Neutrophil (primary cell): ENCODE measurements at regions not wholly inside any gene's neighbourhood (a gene's known extent, or its start where the extent isn't known, plus 50 kb on each side); places are given as distances from the start of the nearest gene placed in this dataset.

Experiments
- H3K27ac ChIP-seq: fragments of 200-600 bp; sonication (generic); 2 replicates; pipeline ENCODE4 v1.5.1; 2016; ENCODE audit warnings: mild to moderate bottlenecking, moderate library complexity
- H3K27me3 ChIP-seq: fragments of 200-600 bp; sonication (generic); 2 replicates; pipeline ENCODE4 v1.6.0; 2016; ENCODE audit warnings: mild to moderate bottlenecking
- H3K36me3 ChIP-seq: fragments of 200-600 bp; sonication (generic); 2 replicates; pipeline ENCODE4 v1.5.1; 2017
- H3K4me1 ChIP-seq, 2 experiments: fragments of 200-600 bp in 1 of 2; sonication (generic) in 1 of 2; 1 replicate in 1 of 2; 2 replicates in 1 of 2; pipeline versions ENCODE4 v1.5.1 to v1.6.1; 2013 to 2016; ENCODE audit warnings: low read depth in 1 of 2, low read length in 1 of 2, mild to moderate bottlenecking in 1 of 2, moderate library complexity in 1 of 2; ENCODE audit not compliant: control insufficient read depth in 1 of 2, insufficient read depth in 1 of 2
- H3K4me3 ChIP-seq, 2 experiments: fragments of 200-600 bp in 1 of 2; sonication (generic) in 1 of 2; 1 replicate in 1 of 2; 2 replicates in 1 of 2; pipeline ENCODE4 v1.5.1; 2013 to 2016; ENCODE audit warnings: low read depth in 1 of 2, low read length in 1 of 2, mild to moderate bottlenecking in 1 of 2, moderate library complexity in 1 of 2
- H3K9me3 ChIP-seq: fragments of 200-600 bp; sonication (generic); 2 replicates; pipeline ENCODE4 v1.5.1; 2016
- TF ChIP-seq, protein P1 (sequence below): fragments of 200-600 bp; sonication (generic); IDR thresholded peaks from 2 replicates; pipeline ENCODE4 v1.5.1; 2016; ENCODE audit warnings: antibody characterized with exemption

DNA sequence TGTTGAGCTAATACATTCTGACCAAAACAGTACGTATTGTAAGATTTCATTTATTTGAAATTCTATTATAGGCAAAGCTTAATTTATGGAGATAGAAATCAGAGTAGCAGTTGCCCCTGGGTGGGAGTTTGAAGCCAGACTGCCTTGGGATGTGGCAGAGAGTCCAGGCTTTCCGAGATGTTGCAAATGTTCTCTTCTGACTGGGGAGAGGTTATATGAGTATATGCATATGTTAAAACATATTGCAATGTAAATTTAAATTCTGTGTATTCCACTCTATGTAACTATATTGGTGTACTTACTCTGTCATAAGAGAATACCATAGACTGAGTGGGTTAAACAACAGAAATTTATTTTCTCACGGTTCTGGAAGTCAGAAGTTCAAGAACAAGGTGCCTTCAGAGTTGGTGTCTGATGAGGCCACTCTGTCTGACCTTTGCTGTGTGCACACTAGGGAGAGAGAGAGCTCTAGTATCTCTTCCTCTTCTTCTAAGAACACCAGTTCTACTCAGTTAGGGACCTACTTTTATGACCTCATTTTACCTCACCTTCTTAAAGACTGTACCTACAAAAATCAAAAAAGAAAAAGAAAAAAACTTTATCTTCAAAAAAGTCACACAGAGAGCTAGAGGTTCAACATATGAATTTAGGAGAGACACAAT lies 299.3 kb upstream of the HS3ST1 start:
- Histone ChIP-seq H3K4me1 (no peaks in the 10 kb centered on the region), H3K36me3 (no peaks in the 10 kb centered on the region), H3K27ac (no peak overlapping the region), H3K27me3 (no peaks in the 10 kb centered on the region), H3K4me3 (no peak overlapping the region), H3K9me3 (no peaks in the 10 kb centered on the region)
- TF ChIP-seq, protein P1, sequence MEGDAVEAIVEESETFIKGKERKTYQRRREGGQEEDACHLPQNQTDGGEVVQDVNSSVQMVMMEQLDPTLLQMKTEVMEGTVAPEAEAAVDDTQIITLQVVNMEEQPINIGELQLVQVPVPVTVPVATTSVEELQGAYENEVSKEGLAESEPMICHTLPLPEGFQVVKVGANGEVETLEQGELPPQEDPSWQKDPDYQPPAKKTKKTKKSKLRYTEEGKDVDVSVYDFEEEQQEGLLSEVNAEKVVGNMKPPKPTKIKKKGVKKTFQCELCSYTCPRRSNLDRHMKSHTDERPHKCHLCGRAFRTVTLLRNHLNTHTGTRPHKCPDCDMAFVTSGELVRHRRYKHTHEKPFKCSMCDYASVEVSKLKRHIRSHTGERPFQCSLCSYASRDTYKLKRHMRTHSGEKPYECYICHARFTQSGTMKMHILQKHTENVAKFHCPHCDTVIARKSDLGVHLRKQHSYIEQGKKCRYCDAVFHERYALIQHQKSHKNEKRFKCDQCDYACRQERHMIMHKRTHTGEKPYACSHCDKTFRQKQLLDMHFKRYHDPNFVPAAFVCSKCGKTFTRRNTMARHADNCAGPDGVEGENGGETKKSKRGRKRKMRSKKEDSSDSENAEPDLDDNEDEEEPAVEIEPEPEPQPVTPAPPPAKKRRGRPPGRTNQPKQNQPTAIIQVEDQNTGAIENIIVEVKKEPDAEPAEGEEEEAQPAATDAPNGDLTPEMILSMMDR = no peak

DNA sequence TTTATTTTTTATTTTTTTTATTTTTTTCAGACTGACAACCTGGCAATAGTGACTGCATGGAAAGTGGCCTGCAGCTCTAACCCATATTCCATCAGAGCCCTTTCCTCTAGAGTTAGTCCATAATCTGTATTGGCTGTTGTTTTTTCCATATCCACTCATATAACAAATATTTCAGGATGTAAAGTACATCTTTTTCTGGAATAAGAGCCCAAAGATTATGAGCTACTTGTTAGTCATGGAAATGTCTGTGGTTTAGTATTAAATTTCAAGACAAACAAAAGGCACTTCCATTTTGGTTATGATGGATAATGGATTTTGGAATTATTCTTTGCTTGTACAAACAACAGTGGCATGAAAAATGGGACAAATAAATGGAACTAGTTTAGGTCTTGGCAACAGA lies 296.0 kb upstream of the HS3ST1 start:
- no peaks in the 10 kb centered on the region for H3K4me1 ChIP-seq
- no peaks in the 10 kb centered on the region for H3K9me3 ChIP-seq
- TF ChIP-seq, protein P1 = no peak
- no peak overlapping the region for H3K27ac ChIP-seq
- H3K36me3 ChIP-seq = no peaks in the 10 kb centered on the region
- no peak overlapping the region for H3K4me3 ChIP-seq
- no peaks in the 10 kb centered on the region for H3K27me3 ChIP-seq

DNA sequence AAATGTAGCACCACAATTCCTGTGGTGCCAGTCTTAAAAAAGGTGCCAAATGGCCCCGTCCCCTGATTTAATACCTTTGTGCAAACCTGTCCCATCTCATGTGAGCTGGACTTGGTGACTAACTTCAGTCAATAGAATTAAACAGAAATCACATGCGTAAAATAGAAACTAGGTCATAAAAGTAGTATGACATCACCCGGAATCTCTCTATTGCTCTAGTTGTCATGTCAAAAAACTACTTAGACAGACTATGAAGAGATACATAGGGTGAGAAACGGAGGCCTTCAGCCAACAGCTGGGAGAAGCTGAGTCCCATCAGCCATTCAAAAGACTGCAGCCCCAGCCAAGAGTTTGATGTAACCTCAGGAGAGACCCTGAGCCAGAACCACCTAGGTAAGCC lies 293.5 kb upstream of the HS3ST1 start:
- Histone ChIP-seq H3K36me3 (no peaks in the 10 kb centered on the region), H3K4me1 (no peaks in the 10 kb centered on the region), H3K4me3 (no peak overlapping the region), H3K27ac (no peak overlapping the region), H3K9me3 (no peaks in the 10 kb centered on the region), H3K27me3 (no peaks in the 10 kb centered on the region)
- TF ChIP-seq, protein P1 = no peak

DNA sequence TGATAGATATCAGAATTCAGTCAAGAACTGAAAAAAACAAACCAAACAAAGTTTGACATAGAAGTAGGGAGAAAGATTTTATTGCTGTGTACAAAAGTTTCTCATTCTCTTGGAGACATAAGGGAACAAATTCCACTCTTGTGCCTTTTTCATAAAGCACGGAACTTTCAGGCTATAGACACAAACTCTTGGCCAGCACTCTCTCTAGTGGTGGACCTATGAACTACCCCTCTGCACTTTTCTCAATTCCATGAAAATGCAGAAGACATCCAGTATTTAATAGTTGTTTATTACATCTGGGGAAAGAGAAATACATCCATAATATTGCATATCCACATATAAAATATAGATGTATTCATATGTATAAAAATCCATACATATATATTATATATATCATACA lies 291.6 kb upstream of the HS3ST1 start:
- TF ChIP-seq, protein P1 = no peak
- H3K27ac ChIP-seq = no peak overlapping the region
- no peak overlapping the region for H3K4me3 ChIP-seq
- no peaks in the 10 kb centered on the region for H3K4me1 ChIP-seq
- no peaks in the 10 kb centered on the region for H3K27me3 ChIP-seq
- H3K9me3 ChIP-seq = no peaks in the 10 kb centered on the region
- no peaks in the 10 kb centered on the region for H3K36me3 ChIP-seq

DNA sequence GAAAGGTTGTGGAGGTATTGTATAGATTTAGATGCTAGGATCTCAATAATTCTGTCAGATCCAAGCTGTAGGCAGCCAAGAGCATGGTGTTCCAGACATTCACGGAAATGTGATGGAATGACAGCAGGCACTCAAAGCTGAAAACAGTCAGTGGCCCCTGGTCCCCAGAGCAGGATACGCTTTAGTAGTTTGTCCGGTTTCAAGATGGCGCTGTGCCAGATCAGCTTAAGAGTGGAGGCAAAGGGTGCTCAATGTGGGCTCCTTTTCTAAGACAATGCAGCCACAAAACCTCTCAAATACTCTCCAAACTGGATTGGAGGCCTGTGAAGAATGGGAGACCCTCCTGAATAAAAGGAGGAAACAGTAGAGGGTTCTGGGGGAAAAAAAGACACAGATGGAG lies 291.2 kb upstream of the HS3ST1 start:
- no peaks in the 10 kb centered on the region for H3K27me3 ChIP-seq
- TF ChIP-seq, protein P1 = no peak
- H3K4me3 ChIP-seq = no peak overlapping the region
- no peak overlapping the region for H3K27ac ChIP-seq
- H3K4me1 ChIP-seq = no peaks in the 10 kb centered on the region
- no peaks in the 10 kb centered on the region for H3K9me3 ChIP-seq
- H3K36me3 ChIP-seq = no peaks in the 10 kb centered on the region
